HG03175 (cell line): ENCODE measurements at regions not wholly inside any gene's neighbourhood (a gene's known extent, or its start where the extent isn't known, plus 50 kb on each side); places are given as distances from the start of the nearest gene placed in this dataset.

Experiments used
- ATAC-seq: cut with Tn5 transposase; IDR thresholded peaks from one replicate; pipeline ENCODE4 v1.9.1; 2021; ENCODE audit warnings: mild to moderate bottlenecking, moderate library complexity; ENCODE audit not compliant: unreplicated experiment

DNA sequence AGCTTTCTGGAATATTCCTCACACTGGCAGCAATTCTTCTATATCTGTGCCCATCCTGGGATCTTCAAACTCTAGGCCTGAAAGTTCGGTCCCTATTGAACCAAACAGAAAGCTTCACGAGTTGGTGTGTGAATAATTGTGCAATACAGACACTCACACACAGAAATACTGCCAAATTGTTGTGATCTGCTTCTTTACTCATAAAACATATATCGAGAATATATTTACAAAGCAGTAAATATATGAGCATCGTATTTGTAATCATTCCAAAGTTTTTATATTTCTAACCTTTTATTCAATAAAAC is 56.6 kb upstream of the BEX4 start:
- ATAC-seq = no peak

DNA sequence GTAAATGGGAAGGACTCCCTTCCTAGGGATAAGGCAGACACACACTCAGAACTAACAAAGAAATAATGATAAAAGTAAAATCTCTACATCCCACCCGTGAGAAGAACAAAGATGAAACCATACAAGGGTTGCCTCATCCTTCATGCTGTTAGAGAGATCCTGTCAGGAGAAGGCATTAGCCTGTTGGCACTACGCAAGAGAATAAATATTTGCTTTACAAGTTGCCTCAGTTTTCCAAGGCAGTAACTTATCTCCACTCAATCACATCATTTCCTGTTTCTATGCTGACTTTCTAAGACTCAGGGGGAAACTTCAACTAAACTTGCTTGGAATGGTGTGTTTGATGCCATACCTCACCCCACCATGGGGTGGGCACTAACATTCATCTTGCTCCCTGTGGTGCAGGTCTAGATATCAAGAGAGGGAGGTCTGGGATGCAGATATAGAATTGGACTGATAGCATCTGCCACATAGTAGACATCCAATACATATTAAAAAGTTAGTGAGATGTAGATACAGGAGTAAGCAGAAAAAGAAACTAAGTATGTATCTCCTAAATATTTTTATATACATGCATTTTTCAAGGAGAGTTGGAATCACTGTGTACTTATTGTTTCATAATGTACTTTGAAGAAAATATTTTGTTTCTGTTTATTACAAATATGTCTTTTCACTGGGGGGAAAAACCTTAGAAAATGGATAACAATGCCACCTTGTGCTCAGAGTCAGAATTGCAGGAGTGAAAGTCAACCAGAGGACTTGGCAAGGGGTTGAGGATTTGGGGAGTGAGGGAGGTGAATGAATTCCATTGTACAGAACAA is 57.2 kb upstream of the BEX4 start:
- ATAC-seq = peak; percentile 53

DNA sequence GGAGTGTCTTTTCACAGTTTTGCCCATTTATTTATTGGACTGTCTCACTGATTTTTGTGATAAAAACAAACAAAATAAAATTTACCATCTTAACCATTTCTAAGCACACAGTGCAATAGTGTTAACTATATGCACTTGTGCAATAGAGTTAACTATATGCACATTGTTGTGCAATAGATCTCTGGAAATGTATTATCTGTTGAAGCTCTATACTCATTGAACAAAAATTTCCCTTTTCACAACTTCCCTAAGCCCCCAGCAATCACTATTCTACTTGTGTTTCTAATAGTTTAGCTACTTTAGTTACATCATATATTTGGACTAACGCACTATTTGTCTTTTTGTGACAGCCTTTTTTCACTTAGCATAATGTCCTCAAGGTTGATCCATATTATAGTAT is 59.7 kb upstream of the BEX4 start:
- no peak for ATAC-seq

DNA sequence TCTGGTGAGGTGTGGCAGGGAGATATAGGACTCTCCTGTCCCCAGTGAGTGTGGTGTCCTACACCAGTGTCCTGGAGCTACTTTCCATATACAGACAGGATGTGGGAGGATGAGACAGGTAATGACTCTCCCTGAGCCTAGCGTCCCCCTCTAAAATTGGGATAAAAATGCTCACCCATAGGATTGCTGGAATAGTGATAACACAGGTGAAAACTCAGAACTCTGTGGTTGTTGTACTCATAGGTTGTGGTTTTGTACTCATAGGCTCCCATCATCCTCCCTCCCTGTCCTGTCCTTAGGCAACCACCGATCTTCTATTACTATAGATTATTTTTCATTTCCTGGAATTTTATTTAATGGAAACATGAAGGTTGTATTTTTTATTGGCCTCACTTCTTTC is 60.7 kb upstream of the NXF3 start:
- ATAC-seq = no peak

DNA sequence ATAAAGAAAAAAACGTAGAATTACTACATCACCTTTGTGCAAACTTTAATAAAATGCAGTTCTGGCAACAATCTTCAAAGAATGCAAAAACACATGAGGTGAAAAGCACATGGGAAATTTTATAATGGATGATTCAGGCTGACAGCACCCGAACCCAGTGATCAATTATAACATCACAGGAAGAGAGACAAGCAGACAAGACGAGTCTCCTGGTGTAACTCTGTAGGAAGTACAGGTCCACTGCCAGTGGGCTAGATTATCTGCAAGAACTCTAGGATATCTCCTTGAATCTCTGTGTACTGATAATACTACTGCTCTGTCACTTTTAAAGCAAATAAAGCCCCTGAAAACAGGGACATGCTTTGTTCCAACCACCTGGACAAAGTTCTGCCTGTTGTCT is 58.9 kb upstream of the NXF3 start:
- ATAC-seq = no peak

DNA sequence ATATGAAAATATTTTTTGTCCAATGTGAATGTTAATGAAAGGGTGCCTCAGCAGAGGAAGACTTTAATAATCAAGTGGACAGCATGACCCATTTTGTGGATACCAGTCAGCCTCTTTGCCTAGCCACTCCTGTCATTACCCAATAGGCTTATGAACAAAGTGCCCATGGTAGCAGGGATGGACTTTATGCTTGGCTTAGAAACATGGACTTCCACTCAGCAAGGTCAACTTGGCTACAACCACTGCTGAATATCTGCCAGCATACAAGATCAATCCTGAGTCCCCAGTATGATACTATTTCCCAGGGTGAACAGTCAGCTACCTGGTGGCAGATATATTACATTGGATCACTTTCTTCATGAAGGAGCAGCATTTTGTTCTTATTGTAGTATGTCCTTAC is 56.7 kb upstream of the NXF3 start:
- no peak for ATAC-seq

DNA sequence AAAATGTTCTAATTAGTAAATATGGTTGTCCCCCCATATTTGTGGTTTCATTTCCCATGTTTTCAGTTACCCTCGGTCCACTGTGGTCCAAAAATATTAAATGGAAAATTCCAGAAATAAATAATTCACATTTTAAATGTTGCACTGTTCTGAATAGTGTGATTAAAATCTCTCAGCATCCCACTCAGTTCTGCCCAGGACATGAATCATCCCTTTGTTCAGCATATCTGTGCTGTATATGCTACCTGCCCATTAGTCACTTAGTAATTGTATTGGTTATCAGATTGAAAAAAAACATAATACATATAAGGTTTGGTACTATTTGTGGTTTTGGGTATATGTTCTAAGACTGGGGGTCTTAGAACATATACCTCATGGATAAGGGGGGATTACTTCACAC is 55.1 kb upstream of the NXF3 start:
- no peak for ATAC-seq
